Fibroblast of lung (primary cell): ENCODE measurements at regions not wholly inside any gene's neighbourhood (a gene's known extent, or its start where the extent isn't known, plus 50 kb on each side); places are given as distances from the start of the nearest gene placed in this dataset.

Source experiments
- DNase-seq, 2 donors: peaks; one replicate each; pipeline versions ENCODE4 v3.0.0 to v3.0.0-alpha.2; 2010; ENCODE audit warnings: low read depth in 2 of 2
- H2AFZ ChIP-seq: 2 replicates; pipeline ENCODE4 v1.5.1; 2012; ENCODE audit warnings: low read length, control low read depth, inconsistent platforms
- H3K27ac ChIP-seq: 2 replicates; pipeline ENCODE4 v1.5.1; 2011; ENCODE audit warnings: low read length, control low read depth; ENCODE audit not compliant: insufficient read depth
- H3K27me3 ChIP-seq: 2 replicates; pipeline ENCODE4 v1.5.1; 2011; ENCODE audit warnings: mild to moderate bottlenecking, low read length; ENCODE audit not compliant: control insufficient read depth, insufficient read depth
- H3K36me3 ChIP-seq: 2 replicates; pipeline ENCODE4 v1.5.1; 2011; ENCODE audit warnings: low read length; ENCODE audit not compliant: control insufficient read depth, insufficient read depth
- H3K4me1 ChIP-seq: 2 replicates; pipeline ENCODE4 v1.5.1; 2011; ENCODE audit warnings: low read length; ENCODE audit not compliant: control insufficient read depth, insufficient read depth; ENCODE audit errors: extremely low read depth
- H3K4me2 ChIP-seq: 2 replicates; pipeline ENCODE4 v1.5.1; 2011; ENCODE audit warnings: low read length, control low read depth; ENCODE audit not compliant: insufficient read depth; ENCODE audit errors: extremely low read depth
- H3K4me3 ChIP-seq, 4 experiments: fragments of 200-600 bp in 1 of 4; sonication (generic) in 1 of 4; replicated peaks in 1 of 4; 2 replicates each; pipeline ENCODE4 v1.5.1; 2011 to 2016; ENCODE audit warnings: low read length in 4 of 4, low read depth in 3 of 4, mild to moderate bottlenecking in 3 of 4, control low read depth in 2 of 4, inconsistent platforms in 1 of 4, mixed read lengths in 1 of 4; ENCODE audit not compliant: insufficient read depth in 1 of 4; ENCODE audit errors: control extremely low read depth in 1 of 4
- H3K79me2 ChIP-seq: 2 replicates; pipeline ENCODE4 v1.5.1; 2012; ENCODE audit warnings: mild to moderate bottlenecking, low read length, inconsistent platforms; ENCODE audit not compliant: control insufficient read depth, insufficient read depth
- H3K9ac ChIP-seq: 2 replicates; pipeline ENCODE4 v1.5.1; 2011; ENCODE audit warnings: mild to moderate bottlenecking, low read length, control low read depth; ENCODE audit not compliant: insufficient read depth
- H3K9me3 ChIP-seq: 2 replicates; pipeline ENCODE4 v1.5.1; 2012; ENCODE audit warnings: low read depth, low read length; ENCODE audit not compliant: control insufficient read depth, insufficient read depth
- H4K20me1 ChIP-seq: 2 replicates; pipeline ENCODE4 v1.5.1; 2011; ENCODE audit warnings: low read length; ENCODE audit not compliant: control insufficient read depth, insufficient read depth; ENCODE audit errors: extremely low read depth
- CTCF ChIP-seq, 2 donors: IDR thresholded peaks in 1 of 2; conservative IDR thresholded peaks in 1 of 2; 1 replicate in 1 of 2; 2 replicates in 1 of 2; pipeline ENCODE4 v1.5.1; 2011 to 2012; ENCODE audit warnings: low read length in 2 of 2, control low read depth in 1 of 2, inconsistent platforms in 1 of 2, low read depth in 1 of 2, mild to moderate bottlenecking in 1 of 2
- EZH2 ChIP-seq: IDR thresholded peaks from 2 replicates; pipeline ENCODE4 v1.5.1; 2012; ENCODE audit warnings: low read length, control low read depth, mild to moderate bottlenecking; ENCODE audit errors: missing control alignments

- no peaks in the 10 kb centered on the region for H3K36me3 ChIP-seq
- TF ChIP-seq CTCF (conservative IDR thresholded peaks at IDR 0.05 in 1 of 2, IDR thresholded peaks at IDR 0.05 in 1 of 2; ENCODE audit: low read depth in 1 of 2, low read length in 2 of 2) (no peak), EZH2 (no peak)
- H3K9me3 ChIP-seq: no peaks in the 10 kb centered on the region
- H3K4me2 ChIP-seq: no peak overlapping the region
- H3K27me3 ChIP-seq: no peaks in the 10 kb centered on the region
- H3K9ac ChIP-seq: no peak overlapping the region
- H3K27ac ChIP-seq: no peak overlapping the region
- H3K4me3 ChIP-seq: no peak overlapping the region
- H2AFZ ChIP-seq: no peak overlapping the region
- DNase-seq: peak in 1 of 2 donors; percentile 76
- H3K79me2 ChIP-seq: no peaks in the 10 kb centered on the region
- H3K4me1 ChIP-seq: no peaks in the 10 kb centered on the region
- H4K20me1 ChIP-seq: no peaks in the 10 kb centered on the region
These were observed 1318.3 kb upstream of the RAG2 start for GRCh38 chr11:37916331-37916730.

GRCh38 chr11:37914859-37915258 lies 1316.8 kb upstream of the RAG2 start:
- H3K36me3 ChIP-seq: no peaks in the 10 kb centered on the region
- DNase-seq: no peak
- no peaks in the 10 kb centered on the region for H4K20me1 ChIP-seq
- no peaks in the 10 kb centered on the region for H3K4me1 ChIP-seq
- H2AFZ ChIP-seq: no peak overlapping the region
- H3K9me3 ChIP-seq: no peaks in the 10 kb centered on the region
- H3K4me3 ChIP-seq: no peak overlapping the region
- no peak for TF ChIP-seq EZH2
- no peak for TF ChIP-seq CTCF (conservative IDR thresholded peaks at IDR 0.05 in 1 of 2, IDR thresholded peaks at IDR 0.05 in 1 of 2; ENCODE audit: low read depth in 1 of 2, low read length in 2 of 2)
- no peak overlapping the region for H3K9ac ChIP-seq
- H3K4me2 ChIP-seq: no peak overlapping the region
- no peaks in the 10 kb centered on the region for H3K27me3 ChIP-seq
- H3K79me2 ChIP-seq: no peaks in the 10 kb centered on the region
- no peak overlapping the region for H3K27ac ChIP-seq

GRCh38 chr11:37908219-37908548 lies 1310.1 kb upstream of the RAG2 start:
- no peak for DNase-seq
- no peaks in the 10 kb centered on the region for H4K20me1 ChIP-seq
- no peak for TF ChIP-seq CTCF (conservative IDR thresholded peaks at IDR 0.05 in 1 of 2, IDR thresholded peaks at IDR 0.05 in 1 of 2; ENCODE audit: low read depth in 1 of 2, low read length in 2 of 2)
- no peak for TF ChIP-seq EZH2
- H3K27ac ChIP-seq: no peak overlapping the region
- H3K36me3 ChIP-seq: no peaks in the 10 kb centered on the region
- H3K9me3 ChIP-seq: no peaks in the 10 kb centered on the region
- no peak overlapping the region for H2AFZ ChIP-seq
- H3K4me2 ChIP-seq: no peak overlapping the region
- no peaks in the 10 kb centered on the region for H3K27me3 ChIP-seq
- no peak overlapping the region for H3K4me3 ChIP-seq
- H3K4me1 ChIP-seq: no peaks in the 10 kb centered on the region
- H3K9ac ChIP-seq: no peak overlapping the region
- no peaks in the 10 kb centered on the region for H3K79me2 ChIP-seq
